ENCODE measurements at regions not wholly inside any gene's neighbourhood (a gene's known extent, or its start where the extent isn't known, plus 50 kb on each side); places are given as distances from the start of the nearest gene placed in this dataset.
"Not testable (repeated sequence)": the region's sequence is repeated elsewhere in the genome, so short reads cannot be mapped to it uniquely, and the experiment has no call there.

DNA sequence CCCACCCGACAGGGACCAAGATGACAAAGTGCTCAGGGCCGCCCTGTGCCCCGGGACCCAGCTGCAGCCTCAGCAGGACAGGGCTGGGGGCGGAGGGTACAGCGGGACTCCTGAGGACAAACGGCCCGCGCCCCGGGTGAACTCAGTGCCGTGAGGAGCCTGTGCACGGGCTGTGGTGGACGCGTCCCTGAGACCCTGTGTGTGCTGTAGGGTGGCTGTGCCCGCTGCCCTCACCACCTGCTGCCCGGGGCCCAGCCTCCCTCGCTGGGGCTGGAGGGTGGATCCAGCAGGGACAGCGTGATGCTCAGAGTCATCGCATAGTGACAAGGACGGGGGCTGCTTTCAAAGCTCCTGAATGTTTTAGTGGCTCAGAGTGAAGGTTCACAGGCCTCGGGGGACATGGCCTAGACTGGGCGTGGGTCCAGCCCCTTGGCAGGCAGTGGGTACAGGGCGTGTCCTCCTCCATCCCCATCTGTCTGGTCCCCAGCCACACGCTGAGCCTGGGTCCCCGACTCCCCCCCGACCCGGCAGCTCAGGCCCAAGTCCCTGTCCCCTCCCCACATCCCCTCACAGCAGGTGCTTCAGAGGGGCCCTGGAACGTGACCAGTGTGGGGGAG is 172.7 kb downstream of the TMEM121 start:
- TF ChIP-seq, protein P1, sequence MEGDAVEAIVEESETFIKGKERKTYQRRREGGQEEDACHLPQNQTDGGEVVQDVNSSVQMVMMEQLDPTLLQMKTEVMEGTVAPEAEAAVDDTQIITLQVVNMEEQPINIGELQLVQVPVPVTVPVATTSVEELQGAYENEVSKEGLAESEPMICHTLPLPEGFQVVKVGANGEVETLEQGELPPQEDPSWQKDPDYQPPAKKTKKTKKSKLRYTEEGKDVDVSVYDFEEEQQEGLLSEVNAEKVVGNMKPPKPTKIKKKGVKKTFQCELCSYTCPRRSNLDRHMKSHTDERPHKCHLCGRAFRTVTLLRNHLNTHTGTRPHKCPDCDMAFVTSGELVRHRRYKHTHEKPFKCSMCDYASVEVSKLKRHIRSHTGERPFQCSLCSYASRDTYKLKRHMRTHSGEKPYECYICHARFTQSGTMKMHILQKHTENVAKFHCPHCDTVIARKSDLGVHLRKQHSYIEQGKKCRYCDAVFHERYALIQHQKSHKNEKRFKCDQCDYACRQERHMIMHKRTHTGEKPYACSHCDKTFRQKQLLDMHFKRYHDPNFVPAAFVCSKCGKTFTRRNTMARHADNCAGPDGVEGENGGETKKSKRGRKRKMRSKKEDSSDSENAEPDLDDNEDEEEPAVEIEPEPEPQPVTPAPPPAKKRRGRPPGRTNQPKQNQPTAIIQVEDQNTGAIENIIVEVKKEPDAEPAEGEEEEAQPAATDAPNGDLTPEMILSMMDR (IDR thresholded peaks at IDR 0.05; ENCODE audit: insufficient read depth, low read depth, low read length): not testable (repeated sequence)
- TF ChIP-seq EZH2 (IDR thresholded peaks at IDR 0.05; ENCODE audit: insufficient read depth, low read length): not testable (repeated sequence)
